NT2/D1 (cell line): ENCODE measurements at regions not wholly inside any gene's neighbourhood (a gene's known extent, or its start where the extent isn't known, plus 50 kb on each side); places are given as distances from the start of the nearest gene placed in this dataset.

ENCODE experiments used
- YY1 ChIP-seq: IDR thresholded peaks from 2 replicates; pipeline ENCODE4 v1.6.1; 2011; ENCODE audit not compliant: insufficient read length, insufficient read depth
- ZNF274 ChIP-seq: IDR thresholded peaks from 2 replicates; pipeline ENCODE4 v1.6.1; 2011; ENCODE audit warnings: mild to moderate bottlenecking, low read depth, low read length

GRCh38 chr1:218521414-218522169 lies 176.5 kb downstream of the TGFB2 start:
- no peak for TF ChIP-seq YY1
- TF ChIP-seq ZNF274, result no peak
